OCI-LY7 (cell line): ENCODE measurements at regions not wholly inside any gene's neighbourhood (a gene's known extent, or its start where the extent isn't known, plus 50 kb on each side); places are given as distances from the start of the nearest gene placed in this dataset.
"Not testable (repeated sequence)": the region's sequence is repeated elsewhere in the genome, so short reads cannot be mapped to it uniquely, and the experiment has no call there.

ENCODE experiments used
- BruUV-seq: library from RNA; stranded (reverse); fragments of 400-500 nt; replicated peaks from 2 replicates; lab custom pipeline; 2021; lab: Mats Ljungman, UMichigan
- CTCF ChIA-PET: fragments of 300-600 bp; sonication (Branson Sonifier 250); formaldehyde crosslinking; loops from one replicate; lab custom pipeline; 2022; ENCODE audit warnings: antibody characterized with exemption; ENCODE audit not compliant: unreplicated experiment; lab: Charles Lee
- POLR2A ChIA-PET: fragments of 300-600 bp; sonication (Branson Sonifier 250); formaldehyde crosslinking; loops from one replicate; lab custom pipeline; 2022; ENCODE audit warnings: antibody characterized with exemption; lab: Charles Lee
- DNase-seq: peaks from one replicate; pipeline ENCODE4 v3.0.0-alpha.2; 2015; ENCODE audit warnings: low spot score
- H2AFZ ChIP-seq: fragments of 200-600 bp; sonication (generic), shearing (Covaris generic); 2 replicates; pipeline ENCODE4 v1.6.1; 2014; ENCODE audit warnings: mild to moderate bottlenecking, antibody characterized with exemption, low read length, moderate library complexity
- H3K27ac ChIP-seq: fragments of 200-600 bp; sonication (generic); 2 replicates; pipeline ENCODE4 v1.5.1; 2014; ENCODE audit warnings: mixed run types, low read depth, mild to moderate bottlenecking, moderate library complexity, low read length, inconsistent platforms; ENCODE audit not compliant: poor library complexity, severe bottlenecking
- H3K36me3 ChIP-seq: fragments of 200-600 bp; sonication (generic); 2 replicates; pipeline ENCODE4 v1.6.1; 2014; ENCODE audit warnings: mild to moderate bottlenecking, antibody characterized with exemption, low read length, moderate library complexity, mixed read lengths; ENCODE audit not compliant: insufficient read depth
- H3K4me1 ChIP-seq: fragments of 200-600 bp; sonication (generic); 2 replicates; pipeline ENCODE4 v1.5.1; 2014; ENCODE audit warnings: mild to moderate bottlenecking, low read length; ENCODE audit not compliant: insufficient read depth, poor library complexity, severe bottlenecking
- H3K4me2 ChIP-seq: fragments of 200-600 bp; sonication (generic); 2 replicates; pipeline ENCODE4 v1.6.1; 2014; ENCODE audit warnings: mild to moderate bottlenecking, low read length
- H3K4me3 ChIP-seq: fragments of 200-600 bp; sonication (generic); 2 replicates; pipeline ENCODE4 v1.5.1; 2014; ENCODE audit warnings: mild to moderate bottlenecking, low read depth, low read length; ENCODE audit not compliant: poor library complexity, severe bottlenecking
- H3K79me2 ChIP-seq: fragments of 200-600 bp; sonication (generic); 2 replicates; pipeline ENCODE4 v1.6.1; 2016; ENCODE audit warnings: low read depth, mild to moderate bottlenecking, low read length, moderate library complexity, mixed read lengths; ENCODE audit not compliant: insufficient read depth
- H3K9me2 ChIP-seq: fragments of 200-600 bp; sonication (generic); 2 replicates; pipeline ENCODE4 v1.6.1; 2016; ENCODE audit warnings: mild to moderate bottlenecking, low read length, mixed read lengths; ENCODE audit not compliant: insufficient read depth
- H3K9me3 ChIP-seq: fragments of 200-600 bp; sonication (generic); 2 replicates; pipeline ENCODE4 v1.6.1; 2014; ENCODE audit warnings: mild to moderate bottlenecking, mixed run types, low read length, mixed read lengths
- H4K20me1 ChIP-seq: fragments of 200-600 bp; sonication (generic); 2 replicates; pipeline ENCODE4 v1.6.1; 2014; ENCODE audit warnings: mild to moderate bottlenecking, antibody characterized with exemption, low read length, moderate library complexity, mixed read lengths; ENCODE audit not compliant: insufficient read depth
- CTCF ChIP-seq: fragments of 200-600 bp; sonication (generic); conservative IDR thresholded peaks from 2 replicates; pipeline ENCODE4 v1.5.1; 2014; ENCODE audit warnings: mild to moderate bottlenecking, antibody characterized with exemption, low read length, moderate library complexity, mixed read lengths
- EZH2phosphoT487 ChIP-seq: fragments of 200-600 bp; sonication (generic); IDR thresholded peaks from 2 replicates; pipeline ENCODE4 v1.6.1; 2018; ENCODE audit warnings: low read depth, borderline replicate concordance, mild to moderate bottlenecking, mixed run types, antibody characterized with exemption, low read length, moderate library complexity, mixed read lengths
- intact Hi-C: fragments of 100-400 bp; cut with micrococcal nuclease; formaldehyde crosslinking; loops from one replicate; pipeline ENCODE4 v1.10.0; 2022; ENCODE audit not compliant: unreplicated experiment

DNA sequence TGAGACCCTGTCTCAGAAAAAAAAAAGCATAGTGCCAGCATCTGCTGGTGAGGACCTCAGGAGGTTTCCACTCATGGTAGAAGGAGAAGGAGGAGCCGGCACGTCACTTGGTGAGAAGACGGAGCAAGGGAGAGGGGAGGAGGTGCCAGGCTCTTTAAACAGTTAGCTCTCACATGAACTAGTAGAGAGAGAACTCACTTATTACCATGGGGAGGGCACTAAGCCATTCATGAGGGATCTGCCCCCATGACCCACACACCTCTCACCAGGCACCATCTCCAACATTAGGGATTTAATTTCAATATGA lies 62.9 kb upstream of the VKORC1L1 start:
- TF ChIP-seq CTCF = no peak
- Histone ChIP-seq H4K20me1 (no peaks in the 10 kb centered on the region), H3K9me2 (no peaks in the 10 kb centered on the region), H3K4me2 (peak overlapping the region; percentile 72), H3K4me1 (peaks cover 31% of the 10 kb centered on the region), H3K4me3 (peak overlapping the region; percentile 44), H2AFZ (peak overlapping the region; percentile 89), H3K79me2 (no peaks in the 10 kb centered on the region), H3K9me3 (peaks cover 9% of the 10 kb centered on the region; the same call in 1 of the 2 replicates), H3K27ac (peak overlapping the region; percentile 84), H3K36me3 (peaks cover 8% of the 10 kb centered on the region)
- ChIA-PET POLR2A (interaction anchor here (0.7 to 0.9 kb wide), 3 partner anchors 9 to 443 kb away, joined by 3 to 4 read pairs (median 3); no protein-coding TSS in a partner anchor), CTCF (no interaction called here)
- intact Hi-C loops = loop anchor here (2.0 kb wide), 1 partner anchor 63 kb away; the partner anchor contains the start of gene VKORC1L1
- no TSS peak for BruUV-seq
- DNase-seq = no peak

DNA sequence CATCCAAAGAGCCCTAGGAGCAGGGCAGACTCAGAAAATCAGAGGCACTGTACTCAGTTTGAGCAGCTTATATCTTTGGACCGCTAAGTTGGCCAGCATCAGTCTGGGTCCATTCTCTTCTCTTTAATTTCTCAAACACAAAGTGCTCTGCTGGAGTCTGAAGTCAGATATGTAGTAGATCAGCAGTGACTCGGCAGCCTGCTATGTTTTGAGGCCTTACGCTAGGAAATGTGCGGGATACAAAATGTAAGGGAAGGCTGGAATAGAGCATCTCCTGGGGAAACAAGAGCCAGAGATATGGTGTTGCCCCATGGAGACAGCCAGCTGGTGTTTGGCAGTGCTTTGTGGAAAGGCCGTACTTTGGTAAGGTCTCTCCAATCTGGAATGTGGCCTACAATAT lies 60.6 kb upstream of the VKORC1L1 start:
- Histone ChIP-seq H3K4me2 (no peak overlapping the region), H3K9me2 (no peaks in the 10 kb centered on the region), H3K4me3 (no peak overlapping the region), H4K20me1 (no peaks in the 10 kb centered on the region), H3K9me3 (peaks cover 7% of the 10 kb centered on the region; the same call in 1 of the 2 replicates), H2AFZ (no peak overlapping the region), H3K79me2 (no peaks in the 10 kb centered on the region), H3K4me1 (peaks cover 31% of the 10 kb centered on the region), H3K36me3 (peaks cover 8% of the 10 kb centered on the region), H3K27ac (no peak overlapping the region)
- no peak for DNase-seq
- no TSS peak for BruUV-seq
- intact Hi-C loops = no loop called here
- TF ChIP-seq EZH2phosphoT487 (no peak), CTCF (no peak)
- ChIA-PET POLR2A (interaction anchor here (0.6 kb wide), 1 partner anchor 264 kb away, joined by 8 read pairs; no protein-coding TSS in a partner anchor), CTCF (no interaction called here)

- POLR2A ChIA-PET = interaction anchor here (2.5 kb wide), 1 partner anchor 9 kb away, joined by 16 read pairs; no protein-coding TSS in a partner anchor
- H3K4me2 ChIP-seq, H3K9me2 ChIP-seq, H2AFZ ChIP-seq, intact Hi-C loops, BruUV-seq, CTCF ChIA-PET, H3K9me3 ChIP-seq, H3K4me3 ChIP-seq, H3K79me2 ChIP-seq, H3K27ac ChIP-seq, DNase-seq, H4K20me1 ChIP-seq, H3K36me3 ChIP-seq: not testable (repeated sequence)
- peaks cover 20% of the 10 kb centered on the region for H3K4me1 ChIP-seq
Observed at GRCh38 chr7:65814556-65815167, 58.2 kb upstream of the VKORC1L1 start.
